Iris pigment epithelial cell (primary cell): ENCODE measurements at regions not wholly inside any gene's neighbourhood (a gene's known extent, or its start where the extent isn't known, plus 50 kb on each side); places are given as distances from the start of the nearest gene placed in this dataset.
A peak's percentile ranks its signal among the peaks of the same experiment; 100 is the strongest.

Experiments used
- DNase-seq: peaks from one replicate; pipeline ENCODE4 v3.0.0-alpha.2; 2011; ENCODE audit warnings: low read depth

- DNase-seq: peak; percentile 30
Measured at GRCh38 chr22:22038178-22038880, 55.7 kb upstream of the TOP3B start.

- DNase-seq: peak; percentile 87
Measured at GRCh38 chr22:22037740-22038139, 55.2 kb upstream of the TOP3B start.

DNA sequence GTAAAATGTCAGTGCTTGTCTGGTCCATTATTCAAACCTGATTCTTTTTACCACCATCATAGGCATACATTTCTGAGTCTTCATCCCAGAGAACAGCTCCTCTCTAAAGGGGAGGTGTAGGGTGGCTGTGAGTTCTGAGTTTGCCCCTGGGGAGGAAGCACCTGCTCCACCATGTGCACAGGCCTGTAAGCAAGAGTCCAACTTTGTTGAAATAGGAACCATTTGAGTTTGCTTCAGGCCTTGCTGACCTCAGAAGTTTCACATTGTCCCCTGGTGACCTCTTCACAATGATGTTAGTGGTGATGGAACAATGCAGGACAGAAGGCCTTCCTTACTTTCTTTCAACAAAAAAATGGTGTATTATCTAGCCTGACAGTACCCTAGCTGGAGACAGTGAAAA lies 54.6 kb upstream of the TOP3B start:
- DNase-seq: no peak

GRCh38 chr22:22036588-22036987 lies 54.0 kb upstream of the TOP3B start:
- DNase-seq: no peak

DNA sequence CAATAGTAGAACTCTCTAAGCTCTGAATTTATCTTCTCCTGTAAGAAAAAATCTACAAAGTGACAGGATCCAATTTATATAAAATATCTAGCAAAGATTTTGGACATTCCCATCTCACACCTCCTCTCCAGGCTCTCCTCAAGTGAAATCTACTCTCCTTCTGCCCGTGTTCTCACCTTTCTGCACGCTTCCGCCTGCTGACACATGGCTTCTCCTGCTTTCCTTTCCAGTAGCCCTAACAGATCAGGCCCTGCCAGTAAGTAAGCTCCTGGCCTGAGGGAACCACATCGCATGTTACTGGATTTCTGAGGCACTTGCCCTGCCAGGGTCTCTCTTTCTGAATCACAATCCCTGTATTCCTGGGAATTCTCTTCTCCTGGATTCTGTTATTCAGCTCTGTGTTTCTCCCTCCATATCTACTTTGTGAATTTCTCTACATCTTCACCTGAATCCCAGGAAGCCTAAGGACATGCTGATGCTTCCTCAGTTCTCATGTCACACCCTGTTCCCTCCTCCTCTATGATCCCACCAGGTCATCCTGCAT lies 53.3 kb upstream of the TOP3B start:
- DNase-seq: no peak

DNA sequence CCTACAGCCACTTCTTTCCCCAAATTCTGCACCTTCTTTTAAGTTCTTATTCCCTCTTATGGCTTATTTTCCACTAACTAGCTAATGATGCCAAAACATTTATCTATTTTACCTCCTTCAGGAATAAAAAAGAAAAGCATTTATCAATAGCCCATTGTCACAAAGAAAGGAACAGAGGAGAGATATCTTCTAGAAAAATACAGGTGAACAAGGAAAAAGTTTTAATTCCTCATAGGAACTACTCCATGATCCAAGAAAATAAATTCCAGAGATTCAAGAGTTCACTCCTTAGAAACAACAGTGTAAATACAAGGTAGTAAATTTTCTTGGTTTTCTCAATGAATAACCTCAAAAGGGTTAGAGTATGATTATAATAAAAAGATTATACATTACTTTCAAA lies 52.6 kb upstream of the TOP3B start:
- no peak for DNase-seq

GRCh38 chr22:22034469-22035132 lies 52.0 kb upstream of the TOP3B start:
- no peak for DNase-seq

DNA sequence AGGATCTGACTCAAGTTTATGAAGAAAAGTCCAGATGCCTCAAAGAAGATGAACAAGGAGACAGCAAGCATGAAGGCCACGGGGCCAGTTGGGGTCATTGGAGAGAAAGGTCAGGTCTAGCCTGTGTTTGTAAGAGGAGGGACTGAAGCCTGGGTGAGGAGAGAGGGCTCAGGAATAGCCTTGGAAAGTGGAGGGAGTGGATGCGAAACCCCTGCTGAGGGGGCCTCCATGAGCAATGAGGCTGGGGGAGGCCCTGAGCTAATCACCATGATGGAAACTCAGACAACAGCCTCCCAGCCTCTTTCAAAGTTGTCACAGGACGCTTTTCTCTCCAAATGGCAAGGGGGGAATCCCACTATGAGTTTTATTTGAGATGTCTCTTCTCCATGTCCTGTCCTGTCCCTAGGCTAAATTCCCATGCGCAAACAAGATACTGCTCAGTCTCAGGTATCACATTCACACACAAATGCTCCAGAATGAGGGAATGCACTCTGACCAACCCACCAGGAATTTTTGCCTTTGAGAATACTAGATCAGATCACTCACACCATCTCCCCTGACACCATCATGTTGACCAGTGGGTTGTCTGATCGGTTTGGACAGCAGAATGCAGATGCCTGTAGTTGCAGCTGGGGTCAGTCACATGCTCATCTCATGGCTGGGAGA lies 51.3 kb upstream of the TOP3B start:
- DNase-seq: no peak

DNA sequence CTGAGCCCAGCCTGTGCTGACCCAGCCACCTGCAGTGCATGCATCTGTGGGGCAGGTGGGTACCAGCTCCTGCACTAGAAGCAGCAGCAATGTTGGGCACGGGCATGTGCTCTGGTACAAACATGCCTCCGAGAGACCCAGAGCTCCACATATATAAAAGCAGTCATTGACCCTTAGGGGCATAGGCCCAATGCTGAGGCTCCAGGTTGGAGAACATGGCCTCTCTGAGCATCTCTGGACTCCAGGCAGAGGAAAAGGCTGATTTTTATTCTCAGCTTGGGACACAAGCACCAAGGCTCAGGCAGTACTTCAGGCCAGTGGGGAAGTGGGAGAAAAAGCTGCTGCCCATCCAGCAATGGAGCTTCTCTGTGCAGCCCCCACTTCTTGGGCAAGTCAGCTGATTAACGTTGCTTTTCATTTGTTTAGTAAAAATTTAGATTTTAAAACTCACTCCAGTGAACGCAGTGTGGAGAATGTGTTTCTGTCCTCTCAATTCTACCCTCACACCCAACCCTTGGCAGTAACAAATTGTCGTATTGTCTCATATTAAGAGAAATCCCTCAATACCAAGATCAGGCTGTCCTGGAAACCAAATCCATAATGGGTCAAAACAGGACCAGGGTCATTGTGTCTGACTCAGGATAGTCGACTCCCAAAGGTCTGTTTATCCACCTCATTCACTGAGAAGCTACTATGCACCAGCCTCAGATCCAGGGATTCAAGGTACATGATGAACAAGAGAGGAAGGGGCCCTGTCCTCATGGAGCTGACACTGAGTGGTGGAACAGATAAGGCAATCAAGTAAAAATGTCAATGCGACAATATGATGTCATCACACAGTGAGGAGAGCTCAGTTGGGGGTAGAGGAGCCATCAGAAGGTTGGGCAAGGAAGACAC lies 50.6 kb upstream of the TOP3B start:
- no peak for DNase-seq

DNA sequence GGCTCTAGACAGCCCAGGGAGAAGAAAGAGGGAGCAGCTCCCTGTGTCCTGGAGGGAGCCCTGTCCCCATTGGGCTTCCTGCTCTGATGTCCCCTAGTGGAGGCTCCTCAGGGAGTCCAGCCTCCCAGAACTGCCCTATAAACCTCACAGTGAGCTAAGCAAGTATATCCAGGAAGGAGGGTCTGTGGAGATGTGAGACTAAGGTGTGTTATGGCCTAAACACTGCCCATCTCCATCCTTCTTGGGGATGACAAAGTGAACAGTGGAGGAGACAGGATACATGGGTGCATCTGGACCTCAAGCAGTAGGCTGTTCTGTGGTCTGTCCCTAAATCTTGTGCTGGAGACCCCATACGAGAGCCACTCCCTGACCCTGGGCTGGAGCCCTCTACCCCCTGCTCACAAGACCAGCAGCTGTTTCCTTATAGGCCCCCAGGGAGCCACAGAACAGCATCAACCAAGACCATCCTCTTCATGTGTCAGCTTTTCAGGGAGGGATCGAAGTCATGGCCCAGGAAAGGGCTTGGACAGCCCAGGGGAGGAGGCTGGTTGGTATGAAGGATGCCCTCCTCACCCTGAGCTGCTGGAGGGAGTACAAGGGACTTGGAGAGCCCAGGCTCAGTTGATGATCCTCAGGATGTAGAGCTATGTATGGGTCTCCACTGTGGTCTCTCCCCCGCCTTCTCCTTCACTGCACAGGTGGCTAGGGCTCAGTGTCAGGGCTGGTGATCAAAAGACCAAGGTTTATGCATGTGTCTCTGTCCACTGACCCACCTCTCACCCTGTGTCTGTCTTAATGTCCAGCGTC lies 49.7 kb upstream of the TOP3B start:
- no peak for DNase-seq
